Stimulated activated CD4-positive, alpha-beta T cell treated with anti-CD3 and anti-CD28 coated beads, Interleukin-12 subunit alpha, Interleukin-12 subunit beta, amount 100 ng/mL, for 24 hours (primary cell): ENCODE measurements at regions not wholly inside any gene's neighbourhood (a gene's known extent, or its start where the extent isn't known, plus 50 kb on each side); places are given as distances from the start of the nearest gene placed in this dataset.
"Not testable (repeated sequence)": the region's sequence is repeated elsewhere in the genome, so short reads cannot be mapped to it uniquely, and the experiment has no call there.

ENCODE experiments used
- DNase-seq, 2 experiments: peaks; one replicate each; pipeline ENCODE4 v3.0.0-alpha.2; 2020; ENCODE audit warnings: low read depth in 2 of 2

- DNase-seq = no peak
These were observed 53.0 kb upstream of the TNKS2 start for GRCh38 chr10:91745090-91745831.

- no peak for DNase-seq
These were observed 54.8 kb upstream of the TNKS2 start for GRCh38 chr10:91743465-91743864.

GRCh38 chr10:91742229-91742628 is 56.0 kb upstream of the TNKS2 start:
- no peak for DNase-seq

- DNase-seq = no peak
These were observed 56.9 kb upstream of the TNKS2 start for GRCh38 chr10:91741356-91741755.

GRCh38 chr10:91740353-91740924 is 57.8 kb upstream of the TNKS2 start:
- no peak for DNase-seq

GRCh38 chr10:91732265-91732664 is 66.0 kb upstream of the TNKS2 start:
- DNase-seq = not testable (repeated sequence)

- DNase-seq = not testable (repeated sequence)
These were observed 68.9 kb upstream of the TNKS2 start for GRCh38 chr10:91729339-91729738.

GRCh38 chr10:91726355-91726754 is 71.9 kb upstream of the TNKS2 start:
- no peak for DNase-seq

GRCh38 chr10:91724933-91725332 is 73.3 kb upstream of the TNKS2 start:
- DNase-seq = no peak

- no peak for DNase-seq
These were observed 80.7 kb upstream of the PPP1R3C start for GRCh38 chr10:91713461-91714072.

GRCh38 chr10:91711885-91712680 is 79.2 kb upstream of the PPP1R3C start:
- no peak for DNase-seq

- no peak for DNase-seq
These were observed 76.5 kb upstream of the PPP1R3C start for GRCh38 chr10:91709394-91709798.

GRCh38 chr10:91708174-91708861 is 75.4 kb upstream of the PPP1R3C start:
- no peak for DNase-seq

- DNase-seq = no peak
These were observed 74.4 kb upstream of the PPP1R3C start for GRCh38 chr10:91707236-91707635.

GRCh38 chr10:91705948-91706670 is 73.2 kb upstream of the PPP1R3C start:
- DNase-seq = no peak

GRCh38 chr10:91702620-91703019 is 69.7 kb upstream of the PPP1R3C start:
- no peak for DNase-seq

- no peak for DNase-seq
These were observed 68.0 kb upstream of the PPP1R3C start for GRCh38 chr10:91700788-91701444.

GRCh38 chr10:91700273-91700672 is 67.4 kb upstream of the PPP1R3C start:
- no peak for DNase-seq

- no peak for DNase-seq
These were observed 65.4 kb upstream of the PPP1R3C start for GRCh38 chr10:91698258-91698657.

- DNase-seq = peak in 1 of 2 experiments; percentile 3
These were observed 61.4 kb upstream of the PPP1R3C start for GRCh38 chr10:91694170-91694794.
